H1 (cell line): ENCODE measurements at regions not wholly inside any gene's neighbourhood (a gene's known extent, or its start where the extent isn't known, plus 50 kb on each side); places are given as distances from the start of the nearest gene placed in this dataset.

ENCODE experiments used
- CTCF ChIP-seq, 3 experiments: IDR thresholded peaks; 1 replicate in 2 of 3; 2 replicates in 1 of 3; pipeline versions ENCODE4 v1.5.1 to v1.6.1; 2011; ENCODE audit warnings: low read length in 3 of 3, mild to moderate bottlenecking in 3 of 3, inconsistent platforms in 2 of 3, low read depth in 1 of 3, moderate library complexity in 1 of 3; ENCODE audit not compliant: insufficient read depth in 1 of 3; ENCODE audit errors: control extremely low read depth in 1 of 3
- EZH2 ChIP-seq: fragments of 200-600 bp; sonication (generic); IDR thresholded peaks from 2 replicates; pipeline ENCODE4 v1.7.1; 2012; ENCODE audit warnings: low read depth, mild to moderate bottlenecking, moderate library complexity, low read length, inconsistent platforms; ENCODE audit not compliant: severe bottlenecking
- NRF1 ChIP-seq: IDR thresholded peaks from 2 replicates; pipeline ENCODE4 v1.6.1; 2011; ENCODE audit warnings: mild to moderate bottlenecking, low read depth, low read length, improper control_type of control experiment
- POLR2A ChIP-seq, 2 experiments: IDR thresholded peaks; 1 replicate in 1 of 2; 2 replicates in 1 of 2; pipeline ENCODE4 v1.6.1; 2011; ENCODE audit warnings: low read depth in 2 of 2, low read length in 2 of 2, mild to moderate bottlenecking in 2 of 2; ENCODE audit errors: control extremely low read depth in 1 of 2
- RBBP5 ChIP-seq: IDR thresholded peaks from 2 replicates; pipeline ENCODE4 v1.7.1; 2012; ENCODE audit warnings: low read depth, mild to moderate bottlenecking, inconsistent platforms, low read length, moderate library complexity, borderline replicate concordance
- RFX5 ChIP-seq: IDR thresholded peaks from 2 replicates; pipeline ENCODE4 v1.6.1; 2011; ENCODE audit warnings: low read depth, low read length, improper control_type of control experiment, borderline replicate concordance
- RNF2 ChIP-seq: fragments of 200-900, 300-1000 bp; sonication (generic); IDR thresholded peaks from 2 replicates; pipeline ENCODE4 v1.7.1; 2016; ENCODE audit warnings: borderline replicate concordance, low read depth, mild to moderate bottlenecking, antibody characterized with exemption, low read length; ENCODE audit not compliant: poor library complexity, severe bottlenecking; ENCODE audit errors: missing control alignments
- SP1 ChIP-seq: IDR thresholded peaks from 2 replicates; pipeline ENCODE4 v1.6.1; 2011; ENCODE audit warnings: low read depth, low read length
- SUZ12 ChIP-seq: fragments of 200-600 bp; sonication (generic); IDR thresholded peaks from 2 replicates; pipeline ENCODE4 v1.6.1; 2012; ENCODE audit warnings: mild to moderate bottlenecking, inconsistent platforms, low read length, moderate library complexity, mixed read lengths
- TBP ChIP-seq: IDR thresholded peaks from 2 replicates; pipeline ENCODE4 v1.6.1; 2011; ENCODE audit warnings: low read depth, low read length, improper control_type of control experiment
- ZNF274 ChIP-seq: IDR thresholded peaks from 2 replicates; pipeline ENCODE4 v1.7.0; 2012; ENCODE audit warnings: low read length, borderline replicate concordance; ENCODE audit errors: extremely low read depth
- TF ChIP-seq, protein P1 (sequence below): IDR thresholded peaks from 2 replicates; pipeline ENCODE4 v1.6.1; 2011; ENCODE audit warnings: low read depth, mild to moderate bottlenecking, low read length; ENCODE audit not compliant: insufficient read depth
- TF ChIP-seq, protein P2 (sequence below): IDR thresholded peaks from 2 replicates; pipeline ENCODE4 v1.6.1; 2012; ENCODE audit warnings: inconsistent platforms

- TF ChIP-seq RNF2 = no peak
- TF ChIP-seq POLR2A (IDR thresholded peaks at IDR 0.05; ENCODE audit: control extremely low read depth in 1 of 2, low read depth in 2 of 2, low read length in 2 of 2) = no peak
- no peak for TF ChIP-seq CTCF (IDR thresholded peaks at IDR 0.05; ENCODE audit: control extremely low read depth in 1 of 3, insufficient read depth in 1 of 3, low read depth in 1 of 3, low read length in 3 of 3)
- no peak for TF ChIP-seq ZNF274
- no peak for TF ChIP-seq TBP
- TF ChIP-seq RFX5 = no peak
- TF ChIP-seq RBBP5 = no peak
- TF ChIP-seq SP1 = no peak
- TF ChIP-seq SUZ12 = no peak
- TF ChIP-seq, protein P1, sequence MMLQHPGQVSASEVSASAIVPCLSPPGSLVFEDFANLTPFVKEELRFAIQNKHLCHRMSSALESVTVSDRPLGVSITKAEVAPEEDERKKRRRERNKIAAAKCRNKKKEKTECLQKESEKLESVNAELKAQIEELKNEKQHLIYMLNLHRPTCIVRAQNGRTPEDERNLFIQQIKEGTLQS = no peak
- no peak for TF ChIP-seq EZH2
- TF ChIP-seq, protein P2, sequence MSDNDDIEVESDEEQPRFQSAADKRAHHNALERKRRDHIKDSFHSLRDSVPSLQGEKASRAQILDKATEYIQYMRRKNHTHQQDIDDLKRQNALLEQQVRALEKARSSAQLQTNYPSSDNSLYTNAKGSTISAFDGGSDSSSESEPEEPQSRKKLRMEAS = no peak
- no peak for TF ChIP-seq NRF1
Observed at GRCh38 chr5:40089269-40089668, 590.4 kb upstream of the PTGER4 start.
